A673 (cell line): ENCODE measurements at regions not wholly inside any gene's neighbourhood (a gene's known extent, or its start where the extent isn't known, plus 50 kb on each side); places are given as distances from the start of the nearest gene placed in this dataset.

ENCODE experiments used
- BruUV-seq: library from RNA; stranded (reverse); fragments of 400-500 nt; replicated peaks from 2 replicates; lab custom pipeline; 2021; lab: Mats Ljungman, UMichigan
- CTCF ChIA-PET: fragments of 300-600 bp; sonication (Branson Sonifier 250); formaldehyde crosslinking; loops from one replicate; lab custom pipeline; 2022; ENCODE audit warnings: antibody characterized with exemption; lab: Charles Lee
- POLR2A ChIA-PET: fragments of 300-600 bp; sonication (Branson Sonifier 250); formaldehyde crosslinking; loops from one replicate; lab custom pipeline; 2022; ENCODE audit warnings: antibody characterized with exemption; ENCODE audit not compliant: low non-redundant PET; lab: Charles Lee
- DNase-seq: peaks from one replicate; pipeline ENCODE4 v3.0.0-alpha.2; 2015; ENCODE audit warnings: low spot score
- H3K27ac ChIP-seq: fragments of 200-600 bp; sonication (generic); 2 replicates; pipeline ENCODE4 v1.5.1; 2016; ENCODE audit warnings: mixed run types, low read depth, mild to moderate bottlenecking, mixed read lengths, antibody characterized with exemption, low read length; ENCODE audit not compliant: poor library complexity, severe bottlenecking
- H3K27me3 ChIP-seq: fragments of 200-600 bp; sonication (generic); replicated peaks from 2 replicates; pipeline ENCODE4 v1.6.1; 2017; ENCODE audit warnings: mixed run types, low read depth, mild to moderate bottlenecking, mixed read lengths, antibody characterized with exemption, low read length; ENCODE audit not compliant: insufficient read depth, poor library complexity
- H3K36me3 ChIP-seq: fragments of 200-600 bp; sonication (generic); 2 replicates; pipeline ENCODE4 v1.6.1; 2016; ENCODE audit warnings: mixed run types, mild to moderate bottlenecking, mixed read lengths, antibody characterized with exemption, low read length; ENCODE audit not compliant: insufficient read depth, poor library complexity, severe bottlenecking
- H3K4me1 ChIP-seq: fragments of 200-600 bp; sonication (generic); 2 replicates; pipeline ENCODE4 v1.6.1; 2017; ENCODE audit warnings: mixed run types, mild to moderate bottlenecking, mixed read lengths, antibody characterized with exemption, low read length; ENCODE audit not compliant: insufficient read depth, poor library complexity, severe bottlenecking
- H3K4me3 ChIP-seq: fragments of 200-600 bp; sonication (generic); 2 replicates; pipeline ENCODE4 v1.5.1; 2016; ENCODE audit warnings: low read depth, mixed run types, mild to moderate bottlenecking, mixed read lengths, low read length; ENCODE audit not compliant: poor library complexity, severe bottlenecking
- H3K9me3 ChIP-seq: fragments of 200-600 bp; sonication (generic); 2 replicates; pipeline ENCODE4 v1.6.1; 2016; ENCODE audit warnings: mixed run types, low read depth, mild to moderate bottlenecking, mixed read lengths, antibody characterized with exemption, low read length; ENCODE audit not compliant: poor library complexity, severe bottlenecking
- EZH2 ChIP-seq: fragments of 200-600 bp; sonication (generic); IDR thresholded peaks from 2 replicates; pipeline ENCODE4 v1.6.1; 2017; ENCODE audit warnings: borderline replicate concordance, low read depth, mild to moderate bottlenecking, mixed read lengths, antibody characterized with exemption, low read length; ENCODE audit not compliant: poor library complexity, severe bottlenecking
- intact Hi-C: fragments of 100-400 bp; cut with micrococcal nuclease; formaldehyde crosslinking; loops from one replicate; pipeline ENCODE4 v1.10.0; 2022; ENCODE audit not compliant: unreplicated experiment
- TF ChIP-seq, protein P1 (sequence below): fragments of 300-800, 200-600 bp; sonication (generic); conservative IDR thresholded peaks from 2 replicates; pipeline ENCODE4 v1.5.1; 2017; ENCODE audit warnings: low read depth, mild to moderate bottlenecking, antibody characterized with exemption, low read length, moderate library complexity, mixed read lengths

DNA sequence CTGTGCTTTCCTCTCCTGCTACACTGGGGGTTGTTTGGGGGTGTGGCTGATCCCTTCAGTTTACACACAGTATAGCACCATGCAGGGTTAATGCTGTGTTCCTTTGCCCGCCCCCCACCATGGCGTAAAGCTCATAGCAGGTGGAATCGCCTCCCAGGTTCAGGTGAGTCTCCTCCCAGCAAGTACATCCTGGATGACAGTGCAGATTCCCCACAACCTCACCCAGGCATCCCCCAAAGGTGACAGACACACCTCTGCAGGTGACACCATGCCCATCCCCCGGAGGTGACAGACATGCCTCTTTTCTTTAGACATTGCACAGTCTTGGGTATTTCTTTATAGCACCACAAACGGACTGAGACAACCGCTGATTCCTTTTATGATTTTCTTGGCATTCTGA is 343.7 kb downstream of the BRD1 start:
- H3K4me3 ChIP-seq, result no peak overlapping the region
- intact Hi-C loops, result no loop called here
- DNase-seq, result no peak
- H3K9me3 ChIP-seq, result no peaks in the 10 kb centered on the region
- no TSS peak for BruUV-seq
- H3K27ac ChIP-seq, result no peak overlapping the region
- POLR2A ChIA-PET, result no interaction called here
- H3K4me1 ChIP-seq, result peaks cover 58% of the 10 kb centered on the region
- CTCF ChIA-PET, result no interaction called here
- H3K27me3 ChIP-seq, result no peaks in the 10 kb centered on the region
- no peaks in the 10 kb centered on the region for H3K36me3 ChIP-seq
- TF ChIP-seq, protein P1, sequence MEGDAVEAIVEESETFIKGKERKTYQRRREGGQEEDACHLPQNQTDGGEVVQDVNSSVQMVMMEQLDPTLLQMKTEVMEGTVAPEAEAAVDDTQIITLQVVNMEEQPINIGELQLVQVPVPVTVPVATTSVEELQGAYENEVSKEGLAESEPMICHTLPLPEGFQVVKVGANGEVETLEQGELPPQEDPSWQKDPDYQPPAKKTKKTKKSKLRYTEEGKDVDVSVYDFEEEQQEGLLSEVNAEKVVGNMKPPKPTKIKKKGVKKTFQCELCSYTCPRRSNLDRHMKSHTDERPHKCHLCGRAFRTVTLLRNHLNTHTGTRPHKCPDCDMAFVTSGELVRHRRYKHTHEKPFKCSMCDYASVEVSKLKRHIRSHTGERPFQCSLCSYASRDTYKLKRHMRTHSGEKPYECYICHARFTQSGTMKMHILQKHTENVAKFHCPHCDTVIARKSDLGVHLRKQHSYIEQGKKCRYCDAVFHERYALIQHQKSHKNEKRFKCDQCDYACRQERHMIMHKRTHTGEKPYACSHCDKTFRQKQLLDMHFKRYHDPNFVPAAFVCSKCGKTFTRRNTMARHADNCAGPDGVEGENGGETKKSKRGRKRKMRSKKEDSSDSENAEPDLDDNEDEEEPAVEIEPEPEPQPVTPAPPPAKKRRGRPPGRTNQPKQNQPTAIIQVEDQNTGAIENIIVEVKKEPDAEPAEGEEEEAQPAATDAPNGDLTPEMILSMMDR, result no peak
- TF ChIP-seq EZH2, result no peak

DNA sequence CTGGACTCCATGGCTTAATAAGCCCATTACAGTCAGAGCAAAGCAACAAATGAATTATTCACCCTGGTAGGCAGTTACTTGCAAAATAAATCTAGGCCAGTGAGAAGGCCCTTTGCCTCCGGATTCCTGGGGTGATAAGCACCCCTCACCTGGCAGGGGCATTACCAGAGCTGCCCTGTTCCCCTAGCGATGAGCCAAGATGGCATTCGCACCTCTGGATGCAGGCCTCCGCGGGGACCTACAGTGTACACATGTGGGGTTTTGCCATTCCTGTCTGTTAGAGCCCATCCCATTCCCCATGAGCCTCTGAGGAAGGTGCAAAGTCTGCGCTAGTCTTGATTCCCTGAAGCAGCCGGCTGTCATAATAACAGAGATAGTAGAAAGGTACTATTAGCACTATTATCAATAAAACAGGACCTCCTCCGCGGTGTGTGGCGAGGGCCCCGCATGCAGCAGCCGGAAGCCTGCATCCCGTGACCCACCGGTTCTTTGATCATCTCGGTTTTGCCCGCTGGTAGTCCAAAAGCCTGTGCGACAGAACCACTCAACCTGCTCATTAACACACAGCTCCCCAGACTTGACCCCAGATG is 344.3 kb downstream of the BRD1 start:
- intact Hi-C loops, result no loop called here
- Histone ChIP-seq H3K27me3 (no peaks in the 10 kb centered on the region), H3K9me3 (no peaks in the 10 kb centered on the region), H3K36me3 (no peaks in the 10 kb centered on the region), H3K27ac (no peak overlapping the region), H3K4me1 (peaks cover 52% of the 10 kb centered on the region), H3K4me3 (no peak overlapping the region)
- ChIA-PET POLR2A (no interaction called here), CTCF (no interaction called here)
- BruUV-seq, result no TSS peak
- DNase-seq, result no peak
- TF ChIP-seq, protein P1, result no peak
- no peak for TF ChIP-seq EZH2

DNA sequence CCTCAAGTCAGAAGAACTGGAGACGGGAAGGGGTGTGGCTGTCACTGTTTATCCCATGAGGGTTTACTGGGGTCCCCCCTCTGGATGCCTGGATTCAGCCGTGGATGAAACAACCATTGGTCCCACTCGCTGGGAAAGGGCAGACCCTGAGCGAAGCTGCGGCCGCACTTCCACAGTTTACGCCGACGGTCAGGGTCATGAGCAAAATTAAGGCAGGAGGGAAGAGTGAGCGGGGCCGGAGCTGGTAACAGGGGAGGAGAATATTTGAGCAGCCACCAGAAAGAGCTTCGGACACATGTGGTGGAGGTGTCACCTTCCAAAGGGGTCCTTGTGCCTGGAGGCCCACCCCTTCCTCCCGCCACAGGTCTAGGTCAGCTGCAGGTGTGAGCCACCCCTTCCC is 344.9 kb downstream of the BRD1 start:
- no peak for DNase-seq
- Histone ChIP-seq H3K4me3 (no peak overlapping the region), H3K27ac (no peak overlapping the region), H3K9me3 (no peaks in the 10 kb centered on the region), H3K36me3 (no peaks in the 10 kb centered on the region), H3K27me3 (no peaks in the 10 kb centered on the region), H3K4me1 (peaks cover 46% of the 10 kb centered on the region)
- POLR2A ChIA-PET, result no interaction called here
- CTCF ChIA-PET, result no interaction called here
- BruUV-seq, result no TSS peak
- intact Hi-C loops, result no loop called here
- TF ChIP-seq, protein P1, result no peak
